Fibroblast of pulmonary artery (primary cell): ENCODE measurements at regions not wholly inside any gene's neighbourhood (a gene's known extent, or its start where the extent isn't known, plus 50 kb on each side); places are given as distances from the start of the nearest gene placed in this dataset.

Experiments
- DNase-seq: peaks from one replicate; pipeline ENCODE4 v3.0.0-alpha.2; 2010; ENCODE audit warnings: low read depth
- H3K4me3 ChIP-seq: replicated peaks from 2 replicates; pipeline ENCODE4 v1.5.1; 2011; ENCODE audit warnings: low read depth, mild to moderate bottlenecking, control low read depth, low read length, moderate library complexity
- CTCF ChIP-seq: IDR thresholded peaks from 2 replicates; pipeline ENCODE4 v1.5.1; 2011; ENCODE audit warnings: mild to moderate bottlenecking, control low read depth, low read length, inconsistent platforms; ENCODE audit errors: missing control alignments

GRCh38 chr6:147651249-147652063 lies 143.0 kb downstream of the SAMD5 start:
- DNase-seq: peak; percentile 29
- no peak overlapping the region for H3K4me3 ChIP-seq
- TF ChIP-seq CTCF: peak; percentile 2

GRCh38 chr6:147653631-147654030 lies 145.1 kb downstream of the SAMD5 start:
- TF ChIP-seq CTCF: no peak
- no peak overlapping the region for H3K4me3 ChIP-seq
- no peak for DNase-seq

GRCh38 chr6:147654103-147654845 lies 145.8 kb downstream of the SAMD5 start:
- no peak for DNase-seq

GRCh38 chr6:147660334-147661311 lies 152.1 kb downstream of the SAMD5 start:
- no peak for TF ChIP-seq CTCF
- H3K4me3 ChIP-seq: no peak overlapping the region
- no peak for DNase-seq

More at GRCh38 chr6:147654103-147654845, 145.8 kb downstream of the SAMD5 start:
- no peak overlapping the region for H3K4me3 ChIP-seq
- TF ChIP-seq CTCF: no peak

DNA sequence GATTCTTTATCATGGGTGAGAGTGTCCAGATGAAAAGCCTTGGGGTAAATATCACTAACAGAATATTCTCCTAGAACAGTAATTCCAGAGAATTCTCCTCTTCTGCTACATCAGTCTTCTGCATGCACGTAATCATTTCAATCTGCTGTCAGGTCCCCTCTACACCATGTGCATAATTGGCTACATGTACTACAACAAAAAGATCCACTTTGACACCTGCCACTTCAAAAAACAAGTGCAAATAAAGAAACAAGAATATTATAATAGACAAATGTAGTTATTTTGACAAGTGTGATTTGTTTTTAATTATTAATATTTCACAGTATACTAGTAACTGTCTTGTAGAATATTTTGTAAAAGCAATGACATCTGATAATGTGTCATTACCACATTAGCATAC lies 154.2 kb downstream of the SAMD5 start:
- no peak for DNase-seq
- no peak for TF ChIP-seq CTCF
- H3K4me3 ChIP-seq: no peak overlapping the region

DNA sequence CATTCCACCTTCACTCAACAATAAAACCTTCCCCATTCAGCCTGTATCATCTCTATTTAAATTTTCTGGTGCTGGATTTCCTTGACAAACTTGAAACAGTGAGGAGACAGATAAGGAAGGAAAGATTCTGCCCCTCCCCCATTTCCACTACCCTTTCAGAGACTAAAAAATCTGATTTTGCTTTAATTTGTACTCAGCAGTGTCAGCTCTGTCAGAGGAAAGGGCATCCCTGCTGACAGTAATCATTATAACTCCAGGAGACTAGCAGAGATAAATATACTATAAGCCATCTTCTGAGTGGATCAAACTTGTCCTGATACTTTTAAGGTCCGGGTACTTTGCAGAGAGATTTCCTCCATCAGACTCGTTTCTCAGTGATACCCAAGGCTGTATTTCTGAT lies 155.6 kb downstream of the SAMD5 start:
- H3K4me3 ChIP-seq: no peak overlapping the region
- no peak for TF ChIP-seq CTCF
- no peak for DNase-seq
